ENCODE measurements at regions not wholly inside any gene's neighbourhood (a gene's known extent, or its start where the extent isn't known, plus 50 kb on each side); places are given as distances from the start of the nearest gene placed in this dataset.

DNA sequence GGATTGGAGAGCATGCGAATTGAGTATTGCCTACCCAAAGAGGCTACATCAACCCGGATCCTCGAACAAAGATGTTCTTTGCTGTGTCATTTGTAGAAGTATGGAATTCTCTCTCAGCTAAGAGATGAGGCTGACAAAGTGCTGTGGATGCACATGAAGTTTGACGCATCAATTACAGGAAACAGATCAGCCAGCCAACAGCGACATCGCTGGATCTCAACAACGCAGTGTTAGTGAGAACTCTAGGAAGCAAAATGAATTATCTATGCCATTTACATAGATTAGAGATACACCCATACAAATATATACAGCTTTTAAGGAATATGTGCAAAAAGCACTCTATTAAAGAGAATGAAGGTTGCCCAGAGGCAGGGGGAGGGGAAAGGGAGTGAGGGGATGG is 160.6 kb upstream of the RGMA start:
- TF ChIP-seq, protein P1, sequence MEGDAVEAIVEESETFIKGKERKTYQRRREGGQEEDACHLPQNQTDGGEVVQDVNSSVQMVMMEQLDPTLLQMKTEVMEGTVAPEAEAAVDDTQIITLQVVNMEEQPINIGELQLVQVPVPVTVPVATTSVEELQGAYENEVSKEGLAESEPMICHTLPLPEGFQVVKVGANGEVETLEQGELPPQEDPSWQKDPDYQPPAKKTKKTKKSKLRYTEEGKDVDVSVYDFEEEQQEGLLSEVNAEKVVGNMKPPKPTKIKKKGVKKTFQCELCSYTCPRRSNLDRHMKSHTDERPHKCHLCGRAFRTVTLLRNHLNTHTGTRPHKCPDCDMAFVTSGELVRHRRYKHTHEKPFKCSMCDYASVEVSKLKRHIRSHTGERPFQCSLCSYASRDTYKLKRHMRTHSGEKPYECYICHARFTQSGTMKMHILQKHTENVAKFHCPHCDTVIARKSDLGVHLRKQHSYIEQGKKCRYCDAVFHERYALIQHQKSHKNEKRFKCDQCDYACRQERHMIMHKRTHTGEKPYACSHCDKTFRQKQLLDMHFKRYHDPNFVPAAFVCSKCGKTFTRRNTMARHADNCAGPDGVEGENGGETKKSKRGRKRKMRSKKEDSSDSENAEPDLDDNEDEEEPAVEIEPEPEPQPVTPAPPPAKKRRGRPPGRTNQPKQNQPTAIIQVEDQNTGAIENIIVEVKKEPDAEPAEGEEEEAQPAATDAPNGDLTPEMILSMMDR (IDR thresholded peaks at IDR 0.05), result no peak
- TF ChIP-seq POLR2A (IDR thresholded peaks at IDR 0.05), result no peak
